ENCODE measurements at regions not wholly inside any gene's neighbourhood (a gene's known extent, or its start where the extent isn't known, plus 50 kb on each side); places are given as distances from the start of the nearest gene placed in this dataset.

- peak; percentile 16 to 64 for DNase-seq (ENCODE audit: low read depth in 1 of 2, low spot score in 1 of 2)
- H3K27me3 ChIP-seq (ENCODE audit: insufficient read depth, poor library complexity, severe bottlenecking) = no peaks in the 10 kb centered on the region
- no peak overlapping the region for H3K4me3 ChIP-seq (replicated peaks; ENCODE audit: insufficient read depth, low read length)
- TF ChIP-seq REST (IDR thresholded peaks at IDR 0.05; ENCODE audit: insufficient replicate concordance, low read depth) (no peak), GABPA (IDR thresholded peaks at IDR 0.05; ENCODE audit: low read depth) (no peak), CTCF (IDR thresholded peaks at IDR 0.05; ENCODE audit: insufficient read depth, low read length) (no peak), SPI1 (IDR thresholded peaks at IDR 0.05; ENCODE audit: borderline replicate concordance, low read depth) (no peak), POLR2AphosphoS5 (IDR thresholded peaks at IDR 0.05; ENCODE audit: low read depth) (no peak)
- H3K27ac ChIP-seq (replicated peaks) = no peak overlapping the region
Observed at GRCh38 chr1:220962031-220962751, 82.9 kb downstream of the HLX start.

- no peak overlapping the region for H3K4me3 ChIP-seq (replicated peaks; ENCODE audit: insufficient read depth, low read length)
Observed at GRCh38 chr1:220966041-220966440, 86.8 kb downstream of the HLX start.

More at GRCh38 chr1:220966041-220966440, 86.8 kb downstream of the HLX start:
- Histone ChIP-seq H3K27ac (replicated peaks) (no peak overlapping the region), H3K27me3 (ENCODE audit: insufficient read depth, poor library complexity, severe bottlenecking) (no peaks in the 10 kb centered on the region)
- no peak for TF ChIP-seq CTCF (IDR thresholded peaks at IDR 0.05; ENCODE audit: insufficient read depth, low read length)
- TF ChIP-seq SPI1 (IDR thresholded peaks at IDR 0.05; ENCODE audit: borderline replicate concordance, low read depth) = no peak
- no peak for TF ChIP-seq GABPA (IDR thresholded peaks at IDR 0.05; ENCODE audit: low read depth)
- no peak for TF ChIP-seq POLR2AphosphoS5 (IDR thresholded peaks at IDR 0.05; ENCODE audit: low read depth)
- no peak for TF ChIP-seq REST (IDR thresholded peaks at IDR 0.05; ENCODE audit: insufficient replicate concordance, low read depth)
- no peak for DNase-seq (ENCODE audit: low read depth in 1 of 2, low spot score in 1 of 2)
